A549 (cell line): ENCODE measurements at regions not wholly inside any gene's neighbourhood (a gene's known extent, or its start where the extent isn't known, plus 50 kb on each side); places are given as distances from the start of the nearest gene placed in this dataset.

Experiments
- BHLHE40 ChIP-seq: IDR thresholded peaks from 2 replicates; pipeline ENCODE4 v1.6.1; 2012; ENCODE audit warnings: low read depth, low read length, inconsistent platforms
- CBX2 ChIP-seq: fragments of 200-600 bp; sonication (generic); IDR thresholded peaks from 2 replicates; pipeline ENCODE4 v1.6.1; 2016; ENCODE audit warnings: low read depth, mild to moderate bottlenecking, borderline replicate concordance
- CEBPB ChIP-seq, 2 experiments: fragments of >200 bp in 1 of 2; sonication (Bioruptor Twin) in 1 of 2; formaldehyde crosslinking in 1 of 2; IDR thresholded peaks; 2 replicates each; pipeline ENCODE4 v1.6.1; 2012 to 2016
- CTCF ChIP-seq: fragments of >200 bp; sonication (Bioruptor Twin); formaldehyde crosslinking; IDR thresholded peaks from 3 replicates; pipeline ENCODE4 v1.5.1; 2016
- EP300 ChIP-seq, 2 experiments: fragments of >200 bp; sonication (Bioruptor Twin); formaldehyde crosslinking; IDR thresholded peaks; 2 replicates in 1 of 2; 3 replicates in 1 of 2; pipeline ENCODE4 v1.6.1; 2016 to 2017
- JUN ChIP-seq, 2 experiments: fragments of >200 bp; sonication (Bioruptor Twin); formaldehyde crosslinking; IDR thresholded peaks; 2 replicates in 1 of 2; 3 replicates in 1 of 2; pipeline ENCODE4 v1.6.1; 2016 to 2017
- MAX ChIP-seq: IDR thresholded peaks from 2 replicates; pipeline ENCODE4 v1.6.1; 2012
- POLR2A ChIP-seq: IDR thresholded peaks from 2 replicates; pipeline ENCODE4 v1.6.1; 2012; ENCODE audit warnings: mild to moderate bottlenecking, low read length
- POLR2AphosphoS2 ChIP-seq: conservative IDR thresholded peaks from 2 replicates; pipeline ENCODE4 v1.6.1; 2012; ENCODE audit warnings: low read length, improper control_type of control experiment, inconsistent platforms
- RCOR1 ChIP-seq: fragments of 150-350 bp; IDR thresholded peaks from 2 replicates; pipeline ENCODE4 v1.6.1; 2014; ENCODE audit warnings: antibody characterized with exemption, low read length, low read depth
- REST ChIP-seq: fragments of 200-600 bp; sonication (generic); IDR thresholded peaks from 2 replicates; pipeline ENCODE4 v1.6.1; 2016; ENCODE audit warnings: antibody characterized with exemption, mild to moderate bottlenecking, moderate library complexity
- SMC3 ChIP-seq: fragments of >200 bp; sonication (Bioruptor Twin); formaldehyde crosslinking; IDR thresholded peaks from 3 replicates; pipeline ENCODE4 v1.6.1; 2018; ENCODE audit warnings: inconsistent platforms

- TF ChIP-seq CTCF (no peak), JUN (IDR thresholded peaks at IDR 0.05) (no peak), CEBPB (IDR thresholded peaks at IDR 0.05) (no peak), RCOR1 (no peak), MAX (no peak), CBX2 (no peak), EP300 (IDR thresholded peaks at IDR 0.05) (no peak), REST (no peak), POLR2AphosphoS2 (no peak), POLR2A (no peak), BHLHE40 (no peak), SMC3 (no peak)
Observed at GRCh38 chrX:68895341-68895755, 66.5 kb downstream of the EFNB1 start.
